Fibroblast of lung (primary cell): ENCODE measurements at regions not wholly inside any gene's neighbourhood (a gene's known extent, or its start where the extent isn't known, plus 50 kb on each side); places are given as distances from the start of the nearest gene placed in this dataset.

ENCODE experiments used
- EZH2 ChIP-seq: IDR thresholded peaks from 2 replicates; pipeline ENCODE4 v1.5.1; 2012; ENCODE audit warnings: low read length, control low read depth, mild to moderate bottlenecking; ENCODE audit errors: missing control alignments
- TF ChIP-seq, protein P1 (sequence below), 2 donors: IDR thresholded peaks in 1 of 2; conservative IDR thresholded peaks in 1 of 2; 1 replicate in 1 of 2; 2 replicates in 1 of 2; pipeline ENCODE4 v1.5.1; 2011 to 2012; ENCODE audit warnings: low read length in 2 of 2, control low read depth in 1 of 2, inconsistent platforms in 1 of 2, low read depth in 1 of 2, mild to moderate bottlenecking in 1 of 2

DNA sequence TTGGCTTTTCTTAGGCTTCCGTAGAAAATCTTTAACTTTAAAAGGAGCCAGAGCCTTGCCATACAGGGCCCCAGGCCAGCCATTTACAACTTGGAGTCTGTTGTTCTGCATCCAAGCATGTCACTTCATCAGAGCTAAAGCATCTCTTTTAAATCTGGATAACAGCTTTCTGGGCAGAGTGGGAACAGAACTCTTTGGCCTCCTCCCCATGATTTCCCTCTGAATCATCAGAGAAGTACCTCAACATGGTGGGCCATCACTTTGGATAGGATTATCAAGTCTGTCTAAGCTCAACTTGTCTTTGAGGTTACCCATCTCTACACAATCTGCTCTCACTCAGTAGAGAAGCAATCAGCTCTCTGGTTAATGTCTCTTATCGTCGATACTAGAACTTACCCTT lies 170.9 kb downstream of the SLC6A15 start:
- TF ChIP-seq EZH2 = no peak
- TF ChIP-seq, protein P1, sequence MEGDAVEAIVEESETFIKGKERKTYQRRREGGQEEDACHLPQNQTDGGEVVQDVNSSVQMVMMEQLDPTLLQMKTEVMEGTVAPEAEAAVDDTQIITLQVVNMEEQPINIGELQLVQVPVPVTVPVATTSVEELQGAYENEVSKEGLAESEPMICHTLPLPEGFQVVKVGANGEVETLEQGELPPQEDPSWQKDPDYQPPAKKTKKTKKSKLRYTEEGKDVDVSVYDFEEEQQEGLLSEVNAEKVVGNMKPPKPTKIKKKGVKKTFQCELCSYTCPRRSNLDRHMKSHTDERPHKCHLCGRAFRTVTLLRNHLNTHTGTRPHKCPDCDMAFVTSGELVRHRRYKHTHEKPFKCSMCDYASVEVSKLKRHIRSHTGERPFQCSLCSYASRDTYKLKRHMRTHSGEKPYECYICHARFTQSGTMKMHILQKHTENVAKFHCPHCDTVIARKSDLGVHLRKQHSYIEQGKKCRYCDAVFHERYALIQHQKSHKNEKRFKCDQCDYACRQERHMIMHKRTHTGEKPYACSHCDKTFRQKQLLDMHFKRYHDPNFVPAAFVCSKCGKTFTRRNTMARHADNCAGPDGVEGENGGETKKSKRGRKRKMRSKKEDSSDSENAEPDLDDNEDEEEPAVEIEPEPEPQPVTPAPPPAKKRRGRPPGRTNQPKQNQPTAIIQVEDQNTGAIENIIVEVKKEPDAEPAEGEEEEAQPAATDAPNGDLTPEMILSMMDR (conservative IDR thresholded peaks at IDR 0.05 in 1 of 2, IDR thresholded peaks at IDR 0.05 in 1 of 2; ENCODE audit: low read depth in 1 of 2, low read length in 2 of 2) = no peak
